Suprapubic skin (tissue), 4 donors: ENCODE measurements at regions not wholly inside any gene's neighbourhood (a gene's known extent, or its start where the extent isn't known, plus 50 kb on each side); places are given as distances from the start of the nearest gene placed in this dataset.

Experiments used
- CTCF ChIP-seq, 2 donors: fragments of 200-600 bp in 1 of 2; fragments of 450-650 bp in 1 of 2; sonication (generic) in 1 of 2; IDR thresholded peaks; one replicate each; pipeline ENCODE4 v1.5.1; 2016 to 2019; ENCODE audit warnings: antibody characterized with exemption in 2 of 2, mild to moderate bottlenecking in 1 of 2, moderate library complexity in 1 of 2
- EP300 ChIP-seq: sonication (generic); formaldehyde crosslinking; IDR thresholded peaks from one replicate; pipeline ENCODE4 v1.6.1; 2017; ENCODE audit warnings: antibody characterized with exemption
- POLR2A ChIP-seq, 2 donors: fragments of 450-650 bp; IDR thresholded peaks; one replicate each; pipeline ENCODE4 v1.6.1; 2017; ENCODE audit warnings: antibody characterized with exemption in 2 of 2, mild to moderate bottlenecking in 2 of 2, moderate library complexity in 2 of 2
- POLR2AphosphoS5 ChIP-seq, 3 donors: sonication (generic); formaldehyde crosslinking; IDR thresholded peaks; one replicate each; pipeline ENCODE4 v1.6.1; 2017; ENCODE audit warnings: antibody characterized with exemption in 3 of 3

- TF ChIP-seq CTCF (IDR thresholded peaks at IDR 0.05) (no peak), POLR2AphosphoS5 (IDR thresholded peaks at IDR 0.05) (no peak), POLR2A (IDR thresholded peaks at IDR 0.05) (no peak), EP300 (no peak)
Measured at GRCh38 chr4:151933122-151933827, 172.5 kb upstream of the GATB start.
